GM19023 (cell line): ENCODE measurements at regions not wholly inside any gene's neighbourhood (a gene's known extent, or its start where the extent isn't known, plus 50 kb on each side); places are given as distances from the start of the nearest gene placed in this dataset.

Source experiments
- ATAC-seq: cut with Tn5 transposase; IDR thresholded peaks from one replicate; pipeline ENCODE4 v1.9.1; 2021; ENCODE audit warnings: mild to moderate bottlenecking, moderate library complexity; ENCODE audit not compliant: unreplicated experiment

- no peak for ATAC-seq
These were observed 50.3 kb upstream of the RAB3GAP2 start for GRCh38 chr1:220322570-220322969.
